CD4-positive, alpha-beta T cell (primary cell): ENCODE measurements at regions not wholly inside any gene's neighbourhood (a gene's known extent, or its start where the extent isn't known, plus 50 kb on each side); places are given as distances from the start of the nearest gene placed in this dataset.

Experiments
- ATAC-seq: fragments of 200-7000 bp; cut with Tn5 transposase; one replicate; pipeline ENCODE4 v1.10.0; 2022; ENCODE audit warnings: mild to moderate bottlenecking; ENCODE audit not compliant: poor library complexity
- CTCF ChIA-PET: fragments of 350-600 bp; sonication (Branson Sonifier 250); formaldehyde crosslinking; loops from one replicate; lab custom pipeline; 2021; ENCODE audit warnings: antibody characterized with exemption, inconsistent platforms; lab: Charles Lee
- POLR2A ChIA-PET: fragments of 350-600 bp; sonication (Branson Sonifier 250); formaldehyde crosslinking; loops from one replicate; lab custom pipeline; 2021; ENCODE audit warnings: antibody characterized with exemption, inconsistent platforms; lab: Charles Lee
- DNase-seq, 14 experiments: peaks; one replicate each; pipeline ENCODE4 v3.0.0-alpha.2; 2013 to 2020; ENCODE audit warnings: mixed read lengths in 2 of 14
- H3K27ac ChIP-seq, 2 donors: one replicate each; pipeline versions ENCODE4 v1.5.1 to v1.7.0; 2013; ENCODE audit warnings: low read length in 2 of 2, low read depth in 1 of 2, mild to moderate bottlenecking in 1 of 2
- H3K27me3 ChIP-seq, 2 experiments: 1 replicate in 1 of 2; 2 replicates in 1 of 2; pipeline versions ENCODE4 v1.6.1 to v1.7.0; 2013; ENCODE audit warnings: low read length in 2 of 2, control low read depth in 1 of 2, mild to moderate bottlenecking in 1 of 2, moderate library complexity in 1 of 2; ENCODE audit not compliant: insufficient read depth in 2 of 2, control insufficient read depth in 1 of 2
- H3K36me3 ChIP-seq: one replicate; pipeline ENCODE4 v1.6.1; 2013; ENCODE audit warnings: low read length, control low read depth; ENCODE audit not compliant: insufficient read depth
- H3K4me1 ChIP-seq: one replicate; pipeline ENCODE4 v1.6.1; 2013; ENCODE audit warnings: low read length, control low read depth; ENCODE audit not compliant: insufficient read depth
- H3K4me3 ChIP-seq: one replicate; pipeline ENCODE4 v1.5.1; 2013; ENCODE audit warnings: mild to moderate bottlenecking, low read length, moderate library complexity
- H3K9me3 ChIP-seq, 2 experiments: 1 replicate in 1 of 2; 2 replicates in 1 of 2; pipeline versions ENCODE4 v1.6.1 to v1.7.0; 2013; ENCODE audit warnings: low read length in 2 of 2, mild to moderate bottlenecking in 2 of 2, control low read depth in 1 of 2, moderate library complexity in 1 of 2; ENCODE audit not compliant: control insufficient read depth in 1 of 2, insufficient read depth in 1 of 2
- H3K27ac Mint-ChIP-seq: one replicate; pipeline ENCODE4 v1.8.0; 2020; ENCODE audit warnings: mixed read lengths
- H3K27me3 Mint-ChIP-seq: one replicate; pipeline ENCODE4 v1.8.0; 2021; ENCODE audit warnings: mixed read lengths
- H3K36me3 Mint-ChIP-seq: one replicate; pipeline ENCODE4 v1.8.0; 2021; ENCODE audit warnings: low read depth, mixed read lengths
- H3K4me1 Mint-ChIP-seq: one replicate; pipeline ENCODE4 v1.8.0; 2021; ENCODE audit warnings: low read depth, mixed read lengths
- H3K4me3 Mint-ChIP-seq: one replicate; pipeline ENCODE4 v1.8.0; 2020; ENCODE audit warnings: mild to moderate bottlenecking, mixed read lengths
- H3K9me3 Mint-ChIP-seq: one replicate; pipeline ENCODE4 v1.8.0; 2020; ENCODE audit warnings: mixed read lengths
- intact Hi-C, 2 experiments: fragments of 100-400 bp; cut with DNase I in 1 of 2; cut with micrococcal nuclease in 1 of 2; formaldehyde crosslinking; loops; one replicate each; pipeline versions ENCODE4 v1.15.1 to v1.9.0; 2023 to 2025; cut with DNase I, micrococcal nuclease
- TF ChIP-seq, protein P1 (sequence below): fragments of 200-600 bp; IDR thresholded peaks from one replicate; pipeline ENCODE4 v1.8.0; 2022; ENCODE audit warnings: antibody characterized with exemption, mild to moderate bottlenecking

DNA sequence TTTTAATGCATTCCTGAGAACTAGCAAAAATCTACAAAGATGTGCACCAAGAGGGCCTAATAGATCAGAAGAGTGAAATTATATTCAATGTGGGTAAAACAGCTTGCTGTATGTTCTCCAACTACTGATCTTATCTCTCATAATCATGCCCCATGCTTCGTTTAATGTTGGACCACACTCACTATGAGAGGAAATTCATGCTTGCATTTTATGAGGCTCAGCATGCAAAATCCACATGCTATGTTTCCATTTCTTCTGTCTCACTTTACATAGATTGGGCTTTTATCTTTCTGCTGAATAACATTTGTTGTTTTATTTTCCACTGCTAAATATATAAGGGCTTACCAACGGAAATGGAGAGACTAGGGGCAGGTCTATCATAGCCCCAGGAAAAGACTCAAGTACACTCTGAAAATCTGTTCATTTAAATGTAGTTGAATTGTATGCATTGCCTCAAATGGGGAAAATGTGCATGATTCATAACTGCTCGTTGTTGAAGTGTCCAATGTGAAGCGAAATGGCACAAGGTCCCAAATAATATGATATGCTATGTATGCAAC lies 474.2 kb downstream of the EFNA5 start:
- CTCF ChIA-PET = no interaction called here

DNA sequence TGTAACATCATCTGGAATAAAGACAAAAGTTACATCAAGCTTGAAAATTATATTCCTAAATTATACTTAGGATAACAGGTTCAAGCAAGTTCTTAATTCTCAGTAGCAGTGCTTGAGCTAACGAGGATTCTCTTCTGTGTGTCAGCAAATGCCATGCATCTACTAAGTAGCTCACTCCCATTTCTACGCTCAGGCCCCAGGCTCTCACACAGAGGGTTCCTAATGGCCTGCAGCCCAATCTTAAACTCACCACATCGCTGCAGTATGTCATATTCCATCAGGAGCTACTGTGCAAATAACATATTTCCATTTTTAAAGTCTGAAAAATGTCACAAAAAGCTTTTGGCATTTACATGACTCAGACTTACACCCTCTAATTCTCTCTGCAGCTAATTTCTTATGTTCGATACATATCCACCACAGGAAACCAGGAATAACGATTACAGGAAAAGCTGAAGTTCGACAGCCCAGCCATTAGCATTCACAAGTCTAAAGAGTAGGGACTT lies 474.8 kb downstream of the EFNA5 start:
- no peak overlapping the region for H3K27ac Mint-ChIP-seq
- no peaks in the 10 kb centered on the region for H3K36me3 Mint-ChIP-seq
- CTCF ChIA-PET = no interaction called here
- H3K9me3 ChIP-seq = peaks cover 0 to 4% of the 10 kb centered on the region in 2 experiments
- H3K4me3 Mint-ChIP-seq = no peak overlapping the region
- TF ChIP-seq, protein P1, sequence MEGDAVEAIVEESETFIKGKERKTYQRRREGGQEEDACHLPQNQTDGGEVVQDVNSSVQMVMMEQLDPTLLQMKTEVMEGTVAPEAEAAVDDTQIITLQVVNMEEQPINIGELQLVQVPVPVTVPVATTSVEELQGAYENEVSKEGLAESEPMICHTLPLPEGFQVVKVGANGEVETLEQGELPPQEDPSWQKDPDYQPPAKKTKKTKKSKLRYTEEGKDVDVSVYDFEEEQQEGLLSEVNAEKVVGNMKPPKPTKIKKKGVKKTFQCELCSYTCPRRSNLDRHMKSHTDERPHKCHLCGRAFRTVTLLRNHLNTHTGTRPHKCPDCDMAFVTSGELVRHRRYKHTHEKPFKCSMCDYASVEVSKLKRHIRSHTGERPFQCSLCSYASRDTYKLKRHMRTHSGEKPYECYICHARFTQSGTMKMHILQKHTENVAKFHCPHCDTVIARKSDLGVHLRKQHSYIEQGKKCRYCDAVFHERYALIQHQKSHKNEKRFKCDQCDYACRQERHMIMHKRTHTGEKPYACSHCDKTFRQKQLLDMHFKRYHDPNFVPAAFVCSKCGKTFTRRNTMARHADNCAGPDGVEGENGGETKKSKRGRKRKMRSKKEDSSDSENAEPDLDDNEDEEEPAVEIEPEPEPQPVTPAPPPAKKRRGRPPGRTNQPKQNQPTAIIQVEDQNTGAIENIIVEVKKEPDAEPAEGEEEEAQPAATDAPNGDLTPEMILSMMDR = no peak
- H3K4me1 ChIP-seq = no peaks in the 10 kb centered on the region
- H3K9me3 Mint-ChIP-seq = no peaks in the 10 kb centered on the region
- no peaks in the 10 kb centered on the region for H3K27me3 Mint-ChIP-seq
- no peak for ATAC-seq
- POLR2A ChIA-PET = no interaction called here
- no peaks in the 10 kb centered on the region for H3K36me3 ChIP-seq
- no peaks in the 10 kb centered on the region for H3K4me1 Mint-ChIP-seq
- H3K4me3 ChIP-seq = no peak overlapping the region
- DNase-seq = no peak
- intact Hi-C loops = no loop called here
- no peaks in the 10 kb centered on the region for H3K27me3 ChIP-seq
- no peak overlapping the region for H3K27ac ChIP-seq

More for the DNA sequence above, 474.2 kb downstream of the EFNA5 start:
- Mint-ChIP-seq H3K4me3 (no peak overlapping the region), H3K9me3 (no peaks in the 10 kb centered on the region), H3K27me3 (no peaks in the 10 kb centered on the region), H3K4me1 (no peaks in the 10 kb centered on the region), H3K36me3 (no peaks in the 10 kb centered on the region), H3K27ac (no peak overlapping the region)
- no peak overlapping the region for H3K27ac ChIP-seq
- no peaks in the 10 kb centered on the region for H3K36me3 ChIP-seq
- ATAC-seq (no peak), DNase-seq (no peak)
- H3K4me1 ChIP-seq = no peaks in the 10 kb centered on the region
- intact Hi-C loops = no loop called here
- H3K27me3 ChIP-seq = no peaks in the 10 kb centered on the region
- peaks cover 0 to 4% of the 10 kb centered on the region in 2 experiments for H3K9me3 ChIP-seq
- TF ChIP-seq, protein P1 = no peak
- POLR2A ChIA-PET = no interaction called here
- H3K4me3 ChIP-seq = no peak overlapping the region

DNA sequence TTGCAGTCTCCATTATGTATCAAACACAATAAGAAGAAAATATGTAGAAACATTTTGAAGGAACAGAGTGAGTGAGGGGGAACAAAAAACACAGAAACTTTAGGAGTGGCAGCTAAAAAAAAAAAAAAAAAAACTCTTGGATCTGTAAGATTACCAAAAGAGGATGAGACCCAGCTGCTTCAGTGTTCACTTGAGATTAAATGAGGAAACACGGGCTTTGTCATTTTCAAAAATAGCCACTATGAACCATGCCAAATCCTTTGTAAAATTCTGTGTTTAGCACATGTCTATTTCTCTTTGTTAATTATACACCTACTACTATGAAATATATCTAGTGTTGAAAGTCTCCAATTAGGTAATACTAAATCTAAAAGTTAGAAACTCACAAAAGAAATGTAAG lies 485.9 kb downstream of the EFNA5 start:
- Histone ChIP-seq H3K36me3 (no peaks in the 10 kb centered on the region), H3K27ac (no peak overlapping the region), H3K9me3 (no peaks in the 10 kb centered on the region), H3K27me3 (no peaks in the 10 kb centered on the region), H3K4me1 (no peaks in the 10 kb centered on the region), H3K4me3 (no peak overlapping the region)
- ATAC-seq (no peak), DNase-seq (no peak)
- POLR2A ChIA-PET = no interaction called here
- H3K36me3 Mint-ChIP-seq = no peaks in the 10 kb centered on the region
- H3K27ac Mint-ChIP-seq = no peak overlapping the region
- TF ChIP-seq, protein P1 = no peak
- no peaks in the 10 kb centered on the region for H3K27me3 Mint-ChIP-seq
- H3K4me3 Mint-ChIP-seq = no peak overlapping the region
- peaks cover 5% of the 10 kb centered on the region for H3K9me3 Mint-ChIP-seq
- intact Hi-C loops = no loop called here
- H3K4me1 Mint-ChIP-seq = no peaks in the 10 kb centered on the region
- CTCF ChIA-PET = no interaction called here
